Heart left ventricle (tissue), 13 donors: ENCODE measurements at regions not wholly inside any gene's neighbourhood (a gene's known extent, or its start where the extent isn't known, plus 50 kb on each side); places are given as distances from the start of the nearest gene placed in this dataset.

Experiments
- CTCF ChIP-seq, 12 donors: fragments of 200-600 bp; sonication (generic) in 4 of 12; IDR thresholded peaks; one replicate each; pipeline versions ENCODE4 v1.5.0 to v1.8.0; 2018 to 2022; ENCODE audit warnings: antibody characterized with exemption in 12 of 12, mild to moderate bottlenecking in 5 of 12
- POLR2A ChIP-seq, 2 donors: fragments of 450-650 bp; IDR thresholded peaks; one replicate each; pipeline ENCODE4 v1.6.1; 2017; ENCODE audit warnings: antibody characterized with exemption in 2 of 2, mild to moderate bottlenecking in 2 of 2, moderate library complexity in 2 of 2
- donor health status: ischemic (EF 13 %, LVEDD 7.1; RV severe dilation, severe dysfunction).
- donor health status: DM: no; HTN: yes; CAD: no.
- donor health status: DM: no; HTN: no; CAD: no.
- donor health status: ischemic (EF 25% LVEDD 6.9; RV normal size, moderate dysfunction).
- donor health status: ischemic (EF 25% LVEDD 5.7; RV mildly dilated, moderate dysfunction).
- donor health status: ischemic (EF 35%, LVEDD 5.7; RV mildly dilated, moderate dysfunction).
- donor health status: nonischemic (EF 11% LVEDD 7.7; RV severe dilation, severe dysfunction).
- donor health status: DM: yes; HTN: yes; CAD: no.
- donor health status: PGD.
- donor health status: ischemic (EF 29% LVEDD 5.4; RV normal size, mild dysfunction).
- donor health status: nonischemic (EF 23%, LVEDD 6.1; RV moderate dilation, normal function).

DNA sequence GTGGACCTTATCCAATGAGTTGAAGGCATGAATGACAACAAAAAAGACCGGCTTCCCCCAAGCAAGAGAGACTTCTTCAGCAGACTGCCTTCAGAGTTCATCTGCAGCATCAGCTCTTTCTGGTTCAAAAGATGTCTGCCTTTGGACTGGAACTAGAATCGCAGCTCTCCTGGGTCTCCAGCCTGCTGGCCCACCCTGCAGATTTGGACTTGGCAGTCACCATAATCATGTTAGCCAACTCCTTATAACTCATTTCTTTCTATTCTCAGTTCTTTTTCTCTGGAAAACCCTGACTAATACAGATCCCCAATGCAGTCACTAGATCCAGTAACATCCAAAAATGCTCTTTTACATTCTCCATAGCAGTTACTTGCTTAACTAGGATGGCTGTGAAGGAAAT lies 89.2 kb upstream of the MARK1 start:
- TF ChIP-seq CTCF (IDR thresholded peaks at IDR 0.05) = no peak
- TF ChIP-seq POLR2A (IDR thresholded peaks at IDR 0.05) = no peak
